GM12801 (cell line): ENCODE measurements at regions not wholly inside any gene's neighbourhood (a gene's known extent, or its start where the extent isn't known, plus 50 kb on each side); places are given as distances from the start of the nearest gene placed in this dataset.

Source experiments
- CTCF ChIP-seq: IDR thresholded peaks from one replicate; pipeline ENCODE4 v1.5.1; 2011; ENCODE audit warnings: control low read depth; ENCODE audit not compliant: insufficient read length; ENCODE audit errors: extremely low read depth

GRCh38 chr6:19715167-19715551 lies 122.0 kb upstream of the ID4 start:
- TF ChIP-seq CTCF, result no peak

GRCh38 chr6:19719691-19720128 lies 117.5 kb upstream of the ID4 start:
- no peak for TF ChIP-seq CTCF

- no peak for TF ChIP-seq CTCF
These were observed 115.3 kb upstream of the ID4 start for GRCh38 chr6:19721766-19722377.

GRCh38 chr6:19722999-19723398 lies 114.2 kb upstream of the ID4 start:
- no peak for TF ChIP-seq CTCF

- no peak for TF ChIP-seq CTCF
These were observed 113.6 kb upstream of the ID4 start for GRCh38 chr6:19723545-19723944.

GRCh38 chr6:19731282-19731681 lies 105.9 kb upstream of the ID4 start:
- TF ChIP-seq CTCF, result no peak

GRCh38 chr6:19734061-19734460 lies 103.1 kb upstream of the ID4 start:
- TF ChIP-seq CTCF, result no peak
